ENCODE measurements at regions not wholly inside any gene's neighbourhood (a gene's known extent, or its start where the extent isn't known, plus 50 kb on each side); places are given as distances from the start of the nearest gene placed in this dataset.
A peak's percentile ranks its signal among the peaks of the same experiment; 100 is the strongest.
"Not testable (repeated sequence)": the region's sequence is repeated elsewhere in the genome, so short reads cannot be mapped to it uniquely, and the experiment has no call there.

DNA sequence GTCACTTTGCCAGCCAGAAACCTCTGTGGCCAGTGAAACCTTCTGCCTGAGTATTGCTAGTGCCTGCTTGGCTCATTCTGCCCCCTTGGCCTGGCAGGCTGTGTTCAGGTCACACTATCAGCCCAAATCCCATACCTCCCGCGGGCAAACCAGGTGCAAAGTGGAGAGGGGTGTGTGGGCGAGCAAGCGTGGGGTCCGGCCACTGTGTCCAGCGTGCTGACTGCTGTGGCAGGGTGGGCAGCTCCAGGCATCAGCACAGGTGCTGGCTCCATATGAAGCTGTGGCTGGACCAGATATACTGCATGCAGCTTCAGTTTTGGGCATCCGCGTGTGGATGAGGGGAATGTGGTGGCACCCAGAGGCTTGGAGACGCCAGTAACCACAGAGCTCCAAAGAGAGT is 576.5 kb upstream of the EDIL3 start:
- DNase-seq, result no peak

DNA sequence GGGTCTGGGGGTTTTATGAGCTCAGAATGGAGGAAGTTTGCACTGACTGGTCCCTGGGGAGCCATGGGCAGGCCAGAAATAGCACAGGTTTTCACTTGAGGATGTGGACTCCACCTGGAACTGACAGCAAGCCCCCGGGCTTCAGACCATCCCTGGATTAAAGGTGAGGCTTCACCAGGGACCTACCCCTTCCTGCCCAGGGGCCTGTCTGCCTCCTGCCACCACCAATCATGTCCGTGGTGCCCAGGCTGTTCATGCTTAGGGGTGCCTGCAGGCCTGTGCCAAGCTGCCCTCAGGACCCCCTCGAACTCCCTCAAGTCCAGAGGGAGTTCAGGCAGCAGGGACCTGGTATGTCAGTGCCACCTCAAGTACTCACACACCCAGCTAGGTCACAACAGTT is 577.2 kb upstream of the EDIL3 start:
- no peak for DNase-seq

DNA sequence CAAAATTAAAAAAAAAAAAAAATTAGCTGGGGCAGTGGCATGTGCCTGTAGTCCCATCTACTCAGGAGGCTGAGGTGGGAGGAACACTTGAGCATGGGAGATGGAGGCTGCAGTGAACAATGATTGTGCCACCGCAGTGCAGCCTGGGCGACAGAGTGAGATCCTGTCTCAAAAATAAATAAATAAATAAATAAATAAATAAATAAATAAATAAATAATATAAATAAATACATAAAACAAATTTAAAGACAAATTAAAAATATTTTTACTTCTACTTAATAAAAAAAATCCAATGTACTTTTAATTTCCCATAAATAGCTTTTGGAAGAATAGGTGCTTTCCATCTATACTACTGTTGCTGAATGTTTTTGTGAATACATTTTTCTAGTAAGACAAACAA is 598.4 kb upstream of the EDIL3 start:
- no peak for DNase-seq

DNA sequence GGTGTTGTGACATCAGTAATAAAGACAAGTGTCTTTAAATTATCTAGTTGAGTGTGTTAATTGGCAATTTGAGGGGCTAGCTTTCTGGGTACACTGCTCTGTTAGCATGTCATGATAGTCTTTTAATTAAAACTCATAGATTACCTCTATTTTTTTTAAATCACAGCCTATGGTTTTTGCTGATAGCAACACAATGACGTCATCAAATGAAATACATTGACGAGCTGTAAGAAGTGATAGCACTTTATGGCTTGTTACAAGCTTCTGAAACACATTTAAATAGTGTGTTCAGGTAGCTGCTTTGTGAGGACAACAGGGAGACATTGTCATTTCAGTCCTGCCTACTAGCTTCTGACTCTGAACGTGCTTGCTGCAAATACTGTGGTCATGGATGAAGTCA is 600.5 kb upstream of the EDIL3 start:
- DNase-seq, result no peak

DNA sequence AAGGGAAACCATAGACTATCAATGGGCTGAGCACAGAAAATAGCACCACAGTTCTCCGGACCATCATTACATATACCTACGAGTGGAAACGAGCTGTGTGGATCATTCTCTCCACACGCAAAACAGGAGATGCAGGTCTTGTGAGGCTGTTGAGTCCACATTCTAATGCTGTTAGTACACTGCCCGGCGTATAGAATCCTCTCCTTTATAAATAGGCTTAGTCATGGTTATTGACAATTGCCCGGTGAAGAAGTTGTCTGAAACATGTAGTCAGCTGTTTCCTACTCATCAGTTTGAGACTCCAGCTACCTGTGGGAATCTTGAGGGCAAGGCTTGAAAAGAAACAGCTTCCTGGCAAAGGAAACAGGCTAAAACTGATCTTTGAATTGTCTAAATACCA is 602.0 kb upstream of the EDIL3 start:
- no peak for DNase-seq

DNA sequence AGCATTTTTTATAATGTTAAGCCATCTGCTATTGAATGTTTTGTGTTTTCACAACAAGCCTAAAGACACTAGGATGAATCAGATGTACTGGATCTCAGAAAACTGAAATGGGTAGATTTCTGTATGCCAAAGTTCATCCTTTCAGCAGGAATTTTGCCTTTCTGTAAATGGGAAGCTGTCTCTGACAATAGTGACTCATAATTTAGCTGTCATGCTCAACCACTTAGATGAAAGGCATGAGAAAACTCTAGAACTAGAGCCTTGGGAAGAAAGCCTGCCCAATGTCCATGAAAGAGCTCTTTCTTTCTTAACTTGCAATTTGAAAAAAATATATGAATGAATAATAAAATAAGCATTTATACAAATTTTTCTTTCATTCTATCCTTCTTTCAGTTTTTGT is 616.0 kb upstream of the EDIL3 start:
- DNase-seq, result no peak

DNA sequence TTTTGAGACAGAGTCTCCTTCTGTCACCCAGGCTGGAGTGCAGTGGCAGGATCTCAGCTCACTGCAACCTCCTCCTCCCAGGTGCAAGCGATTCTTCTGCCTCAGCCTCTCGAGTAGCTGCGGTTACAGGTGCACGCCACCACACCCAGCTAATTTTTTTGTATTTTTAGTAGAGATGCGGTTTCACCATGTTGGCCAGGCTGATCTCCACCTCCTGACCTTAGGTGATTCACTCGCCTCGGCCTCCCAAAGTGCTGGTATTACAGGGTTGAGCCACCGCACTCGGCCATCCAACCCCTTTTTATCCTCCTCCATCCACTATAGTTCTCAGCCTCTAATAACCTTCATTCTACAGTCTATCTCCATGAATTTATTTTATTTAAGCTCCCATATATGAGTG is 617.3 kb upstream of the EDIL3 start:
- DNase-seq, result not testable (repeated sequence)

DNA sequence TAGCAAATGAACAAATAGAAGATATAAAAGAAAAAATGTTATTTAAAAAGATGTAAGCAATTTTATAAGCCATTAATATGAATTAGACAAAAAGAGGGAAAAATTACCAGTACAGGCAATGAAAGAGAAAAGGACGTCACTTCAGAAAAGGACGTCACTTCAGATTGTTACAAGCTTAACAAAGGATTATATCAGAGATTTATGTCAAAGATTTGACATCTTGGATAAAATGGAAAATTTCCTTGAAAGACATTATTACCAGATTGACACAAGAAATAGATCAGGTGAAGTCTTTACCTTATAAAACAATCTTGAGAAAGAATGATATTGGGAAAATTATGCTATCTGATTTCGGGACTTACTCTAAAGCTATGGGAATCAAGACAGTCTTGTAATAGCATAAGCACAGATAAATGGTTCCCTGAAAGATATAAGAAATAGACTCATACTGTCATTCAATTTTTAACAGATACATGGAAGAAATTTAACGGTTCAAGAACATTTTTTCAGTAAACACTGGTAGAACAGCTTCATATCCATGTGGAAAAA is 625.4 kb upstream of the EDIL3 start:
- no peak for DNase-seq

DNA sequence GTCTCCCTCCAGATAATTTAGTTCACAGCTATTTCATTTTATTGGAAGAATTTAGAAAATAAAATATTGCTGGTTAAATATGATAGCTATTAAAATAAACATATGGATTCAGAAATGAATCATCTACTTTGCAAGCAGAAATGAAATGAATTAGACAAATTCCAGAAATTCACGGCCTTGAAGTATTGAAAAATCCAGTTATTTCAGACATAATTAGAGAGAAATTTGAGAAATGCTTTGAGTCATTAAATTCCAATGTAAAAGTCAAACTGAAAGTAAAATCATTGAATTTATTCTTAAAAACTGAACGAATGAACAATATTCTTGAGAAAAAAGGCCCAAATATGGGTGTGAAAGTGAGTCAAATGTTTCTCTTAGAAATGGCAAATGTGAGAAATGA is 632.6 kb upstream of the EDIL3 start:
- no peak for DNase-seq

DNA sequence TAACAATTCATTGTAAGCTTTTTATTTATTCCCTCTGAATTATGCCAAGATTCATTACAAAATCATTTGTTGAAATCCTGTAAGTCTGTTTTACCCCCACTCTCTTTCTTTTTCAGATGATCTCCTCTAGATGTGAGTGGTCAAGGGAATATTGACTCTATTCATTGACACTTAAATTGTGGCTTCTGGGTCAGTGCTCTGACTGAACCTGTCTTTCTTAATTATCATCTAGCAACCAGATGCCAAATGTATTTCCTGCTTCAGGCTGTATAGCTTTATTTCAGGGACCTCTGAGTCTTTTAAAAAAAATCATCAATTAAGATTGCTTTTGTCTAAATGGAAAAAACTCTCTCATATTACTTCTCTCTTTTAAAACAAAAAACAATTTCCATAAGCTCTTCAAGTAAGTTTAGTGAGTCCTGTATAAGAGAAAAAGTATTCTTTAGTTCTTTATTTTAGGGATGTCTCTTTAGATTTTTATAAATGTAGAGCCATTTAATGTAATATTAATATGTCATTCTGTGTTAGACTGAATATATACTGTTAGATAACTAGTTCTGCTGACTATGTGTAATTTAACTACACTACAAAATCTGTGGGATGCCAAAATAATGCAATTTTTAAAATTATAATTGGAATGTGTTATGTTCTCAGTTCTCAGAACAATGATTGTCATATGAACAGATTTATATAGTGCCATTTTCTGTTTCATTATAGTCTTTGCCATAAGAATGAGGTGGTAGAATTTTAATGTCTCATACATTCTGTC is 645.8 kb upstream of the EDIL3 start:
- DNase-seq, result no peak

DNA sequence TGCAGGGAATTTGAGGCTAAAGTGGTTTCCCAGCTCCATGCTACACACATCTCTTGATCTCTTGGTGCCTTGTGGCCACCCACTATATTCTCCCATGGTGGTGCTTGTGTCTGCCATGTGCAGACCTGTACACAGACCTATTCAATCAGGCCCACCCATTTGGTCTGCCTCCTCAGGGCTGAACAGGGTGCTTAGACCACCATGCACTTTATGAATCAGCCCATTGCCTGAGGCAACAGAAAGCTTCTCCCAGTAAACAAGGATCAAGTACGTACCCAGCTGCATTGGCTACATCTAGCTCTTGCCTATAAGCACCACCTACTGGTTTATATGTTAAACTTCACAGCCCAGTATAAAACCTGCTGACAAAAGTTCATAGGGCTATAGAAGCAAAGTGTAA is 664.3 kb upstream of the EDIL3 start:
- peak; percentile 1 for DNase-seq

DNA sequence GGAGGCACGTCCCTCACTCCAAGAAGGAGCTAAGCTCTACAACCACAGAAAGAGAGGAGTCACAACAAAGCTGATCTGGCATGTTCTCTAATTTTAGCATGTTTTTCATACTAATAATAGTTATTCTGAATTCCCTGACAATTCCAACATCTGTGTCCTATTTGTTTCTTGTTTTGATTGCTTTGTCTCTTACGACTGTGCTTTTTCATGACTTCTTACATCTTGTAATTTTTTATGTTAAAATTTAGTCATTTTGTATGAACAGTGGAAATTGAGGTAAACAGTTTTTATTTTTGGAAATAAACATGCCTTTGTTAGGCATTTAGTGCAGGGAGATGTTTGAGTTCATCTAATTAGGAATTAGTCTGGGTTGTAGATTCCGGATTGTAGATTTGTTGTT is 668.1 kb upstream of the EDIL3 start:
- DNase-seq, result no peak

DNA sequence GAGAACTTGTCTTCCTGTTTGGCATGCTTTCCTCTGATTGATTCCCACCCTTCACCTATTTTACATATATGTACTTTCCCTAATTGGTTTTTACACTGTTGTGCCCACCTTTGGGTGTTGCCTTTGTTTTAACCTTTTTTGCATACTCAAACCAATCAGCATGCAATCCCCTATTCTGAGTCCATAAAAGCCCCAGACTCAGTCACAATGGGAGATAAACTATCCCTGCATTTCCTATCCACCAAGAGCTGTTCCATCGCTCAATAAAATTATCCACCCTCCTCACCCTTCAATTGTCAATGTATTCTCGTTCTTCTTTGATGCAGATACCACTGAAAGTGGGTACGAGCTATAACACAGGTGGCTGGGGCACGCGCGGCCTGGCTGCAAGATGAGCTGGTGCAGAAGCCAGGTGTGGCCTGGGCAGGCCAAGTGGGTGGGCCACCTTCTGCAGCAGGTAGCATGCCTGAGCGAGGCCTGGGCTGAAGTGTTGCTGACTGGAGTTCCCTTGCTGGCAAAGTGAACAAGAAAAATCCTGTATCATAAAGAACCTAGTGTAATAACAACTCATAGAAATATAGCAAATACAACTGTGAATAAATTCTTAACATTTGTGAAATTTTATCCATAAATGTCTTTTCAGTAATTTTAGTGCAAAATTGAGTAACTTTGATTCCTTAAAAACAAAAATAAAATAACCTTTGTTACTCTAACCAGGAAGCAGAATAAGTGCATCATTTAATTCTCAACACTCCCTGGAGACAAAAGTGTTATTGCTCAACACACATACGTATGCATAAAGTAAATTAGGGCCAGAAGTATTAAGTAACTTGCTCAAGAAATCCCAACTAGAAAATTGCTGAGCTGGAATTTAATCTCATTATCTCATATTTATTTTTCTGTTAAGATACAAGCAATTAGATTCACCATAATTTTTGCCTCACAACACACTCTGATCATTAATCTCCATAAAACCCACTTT is 685.3 kb upstream of the EDIL3 start:
- no peak for DNase-seq

DNA sequence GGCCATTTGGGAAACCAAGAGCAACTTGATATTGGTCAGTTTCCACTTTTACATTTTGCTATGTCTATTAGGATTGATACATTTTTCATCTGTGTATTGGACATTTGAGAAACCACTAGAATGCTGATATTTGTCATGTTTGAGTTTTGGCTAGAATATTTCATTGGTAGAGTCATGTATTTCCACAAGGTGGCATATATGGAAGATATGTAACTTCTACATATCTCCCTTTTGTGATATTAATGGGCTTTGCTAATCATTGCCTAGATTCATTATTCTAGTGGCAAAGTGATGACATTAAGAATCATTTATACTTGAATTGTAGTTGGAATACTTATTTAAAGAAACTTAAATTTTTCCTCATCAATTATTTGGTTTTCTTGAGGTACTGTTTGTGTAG is 692.9 kb upstream of the EDIL3 start:
- DNase-seq, result no peak

DNA sequence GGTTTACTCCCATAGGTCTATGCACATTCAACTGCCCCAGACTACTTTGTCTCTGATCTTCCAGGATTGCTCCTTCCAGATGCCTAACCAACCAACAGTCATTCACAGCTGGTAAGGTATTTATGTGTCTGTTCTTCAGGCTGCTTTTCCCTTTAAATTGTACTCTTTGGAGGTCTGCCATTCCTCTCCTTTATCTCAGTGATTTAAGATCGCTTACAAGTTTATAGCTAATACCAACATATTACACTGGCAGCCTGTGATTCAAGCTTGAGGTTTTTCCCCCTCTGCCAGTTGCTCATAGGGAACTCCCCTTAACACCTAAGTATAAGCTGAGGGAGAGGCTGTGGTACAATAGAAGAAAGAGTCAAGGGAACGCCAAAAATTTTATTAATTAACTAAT is 711.7 kb upstream of the EDIL3 start:
- no peak for DNase-seq

DNA sequence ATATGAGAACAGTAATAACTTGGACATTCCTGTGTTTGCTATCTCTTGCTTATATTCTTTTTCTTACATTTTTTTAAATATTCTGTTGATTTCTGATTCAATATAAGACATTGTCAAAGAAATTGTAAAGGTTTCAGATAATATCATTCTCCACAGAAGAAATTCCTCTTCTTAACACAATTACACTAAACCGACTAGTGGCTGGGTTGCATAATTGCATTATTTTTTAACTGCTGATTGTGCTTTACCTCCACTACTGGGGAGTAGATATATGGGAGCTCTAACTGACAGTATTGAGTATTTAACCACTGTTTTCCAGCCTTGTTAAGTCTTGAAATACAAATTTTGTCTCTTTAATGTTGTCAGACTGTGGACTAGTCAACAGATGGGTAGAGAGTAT is 723.8 kb upstream of the EDIL3 start:
- no peak for DNase-seq

DNA sequence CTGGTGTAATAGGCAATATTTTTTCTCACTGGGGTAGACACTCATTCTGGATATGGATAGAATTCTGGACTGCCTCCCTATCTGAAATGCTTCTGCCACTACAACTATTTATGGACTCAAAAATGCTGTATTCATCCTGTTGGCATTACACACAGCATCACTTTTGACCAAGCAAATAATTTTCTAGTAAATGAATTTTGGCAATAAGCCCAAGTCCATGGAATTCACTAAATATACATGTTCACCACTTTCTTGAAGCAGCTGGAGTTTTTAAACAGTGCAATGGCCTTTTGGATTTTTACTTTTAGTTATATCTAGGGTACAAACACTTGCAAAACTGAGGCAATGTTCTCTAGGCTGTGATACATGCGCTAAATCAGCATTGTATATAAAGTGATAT is 724.9 kb upstream of the EDIL3 start:
- DNase-seq, result no peak

DNA sequence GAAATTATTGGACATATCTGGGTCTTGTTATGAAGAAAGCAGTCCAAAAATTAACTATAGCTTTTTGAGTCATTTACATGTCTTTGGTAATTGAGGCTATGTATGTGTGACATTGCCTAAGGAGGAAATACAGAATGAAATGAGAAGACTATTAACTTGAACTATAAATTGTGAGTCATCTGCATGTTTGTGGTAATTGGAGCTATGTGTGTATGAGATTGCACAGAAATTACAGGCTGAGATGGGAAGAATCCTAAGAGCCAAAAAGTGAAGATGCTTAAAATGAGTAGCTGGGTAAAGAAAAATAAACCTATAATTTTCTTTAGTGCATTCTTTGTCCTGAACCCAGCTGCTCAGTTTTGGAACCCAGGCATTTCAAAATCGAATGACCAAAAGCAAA is 747.6 kb upstream of the EDIL3 start:
- no peak for DNase-seq

DNA sequence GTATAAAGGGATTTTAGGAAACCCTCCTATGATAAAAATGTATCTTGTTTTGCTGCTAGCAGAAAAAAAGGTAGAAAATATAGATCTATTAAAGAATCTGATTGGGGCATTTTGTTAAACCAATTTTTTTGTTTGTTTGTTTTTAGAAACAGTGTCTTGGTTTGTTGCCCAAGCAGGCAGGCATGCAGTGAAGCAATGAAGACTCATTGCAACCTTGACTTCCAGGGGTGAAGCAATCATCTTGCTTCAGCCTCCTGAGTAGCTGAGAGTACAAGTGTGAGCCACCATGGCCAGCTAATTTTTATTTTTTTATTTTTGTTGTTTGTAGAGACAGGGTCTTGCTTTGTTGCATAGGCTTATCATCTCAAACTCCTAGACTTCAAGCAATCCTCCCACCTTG is 755.8 kb upstream of the EDIL3 start:
- no peak for DNase-seq

DNA sequence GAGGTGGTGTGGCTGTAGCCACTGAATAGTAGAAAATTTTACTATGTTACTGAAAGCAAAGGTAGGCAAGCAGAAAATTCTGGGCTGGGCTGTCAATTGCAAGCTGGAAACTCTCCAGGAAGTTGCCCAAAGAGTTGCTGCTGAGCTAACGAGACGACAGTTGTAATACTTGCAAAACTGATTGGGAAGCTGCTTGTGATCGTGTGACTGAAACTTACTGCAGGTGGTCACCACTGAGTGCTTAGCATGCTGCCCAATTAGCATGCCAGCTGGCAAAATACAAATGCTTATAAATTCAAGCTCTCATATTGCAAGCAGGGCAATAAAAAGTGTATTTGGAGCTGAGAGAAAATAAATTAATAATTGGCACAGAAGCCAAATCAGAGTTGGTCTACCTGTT is 758.5 kb upstream of the EDIL3 start:
- no peak for DNase-seq

DNA sequence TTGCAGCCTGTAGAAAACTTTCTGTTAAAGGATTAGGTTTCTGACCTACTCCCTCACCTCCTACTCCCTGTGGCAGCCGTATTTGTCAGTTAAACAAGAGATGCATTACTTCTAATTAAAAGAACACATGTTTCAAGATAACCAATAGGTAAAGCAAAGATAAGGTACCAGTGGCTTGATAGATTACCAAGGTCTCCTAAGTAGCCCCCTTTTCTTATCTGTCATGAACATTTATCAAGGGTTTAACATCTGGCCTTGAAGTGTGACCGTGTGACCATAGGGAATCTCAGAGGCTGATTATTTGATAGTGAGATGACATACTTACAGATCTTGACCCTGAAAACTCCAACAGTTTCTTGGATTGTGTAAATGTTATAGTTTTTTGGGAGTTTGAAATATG is 764.0 kb upstream of the EDIL3 start:
- no peak for DNase-seq

DNA sequence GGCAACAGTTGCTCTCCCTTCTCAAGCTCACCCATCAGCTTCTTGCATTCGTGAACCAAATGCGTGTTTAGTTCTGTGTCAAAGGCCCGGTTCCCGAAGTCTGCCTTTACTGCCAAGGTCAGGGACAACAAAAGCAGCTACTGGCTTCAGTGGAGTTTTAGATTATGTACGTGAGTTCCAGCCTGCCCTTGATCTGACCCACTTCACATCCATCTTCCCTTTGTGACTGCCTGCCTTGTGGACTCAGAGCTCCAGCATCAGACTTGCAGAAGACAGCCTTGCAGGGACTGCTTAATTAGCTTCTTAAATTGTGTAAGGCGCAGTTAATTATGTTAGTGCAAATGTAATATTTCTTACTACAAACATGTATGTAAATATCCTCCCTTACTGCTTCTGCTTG is 774.7 kb upstream of the EDIL3 start:
- DNase-seq, result no peak

DNA sequence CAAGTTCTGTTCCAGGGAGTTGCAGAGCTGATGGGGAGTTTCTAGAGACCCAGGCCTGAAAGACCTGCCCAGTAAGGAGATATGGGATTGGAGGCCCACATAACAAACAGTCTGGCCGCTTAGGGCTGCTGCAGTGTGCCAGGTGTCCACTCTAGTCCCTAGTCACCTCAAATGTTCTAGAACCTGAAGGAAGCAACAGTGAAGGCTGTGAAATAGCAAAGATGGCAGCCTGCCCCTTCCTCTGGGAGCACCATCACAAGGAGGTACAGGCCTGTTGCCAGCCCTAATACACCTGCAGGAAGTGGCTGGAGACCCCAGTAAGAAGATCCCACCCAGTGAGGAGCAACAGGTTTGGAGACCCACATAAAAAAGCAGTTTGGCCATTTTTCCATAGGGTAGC is 783.8 kb upstream of the EDIL3 start:
- DNase-seq, result no peak

DNA sequence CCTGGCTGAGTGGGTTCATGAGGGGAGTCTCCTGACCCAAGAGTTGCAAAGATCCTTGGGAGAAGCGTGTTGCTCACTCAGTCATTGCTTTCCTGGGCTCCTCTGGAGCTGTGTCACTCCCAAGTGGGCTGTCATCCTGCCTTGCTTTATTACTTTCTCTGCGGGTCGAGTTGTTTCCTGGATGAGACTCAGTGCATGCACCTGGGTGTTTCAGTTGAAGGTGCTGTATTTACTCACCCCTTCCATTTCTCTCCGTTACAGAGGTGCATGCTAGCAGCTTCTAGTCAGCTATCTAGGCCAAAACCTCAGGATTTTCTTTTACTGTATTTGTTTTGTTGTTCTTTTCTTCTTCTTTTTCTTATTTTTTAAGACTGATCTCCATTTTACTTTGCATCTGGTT is 785.5 kb upstream of the EDIL3 start:
- DNase-seq, result no peak
